Upper lobe of left lung (tissue), 4 donors: ENCODE measurements at regions not wholly inside any gene's neighbourhood (a gene's known extent, or its start where the extent isn't known, plus 50 kb on each side); places are given as distances from the start of the nearest gene placed in this dataset.

Source experiments
- CTCF ChIP-seq, 6 experiments: fragments of 450-650 bp in 4 of 6; fragments of 200-600 bp in 2 of 6; sonication (generic) in 2 of 6; IDR thresholded peaks; one replicate each; pipeline ENCODE4 v1.5.1; 2016 to 2019; ENCODE audit warnings: antibody characterized with exemption in 6 of 6
- EP300 ChIP-seq, 4 donors: sonication (generic); formaldehyde crosslinking; IDR thresholded peaks; one replicate each; pipeline ENCODE4 v1.5.1; 2017; ENCODE audit warnings: antibody characterized with exemption in 4 of 4, control low read depth in 2 of 4
- POLR2A ChIP-seq, 4 donors: fragments of 450-650 bp; IDR thresholded peaks; one replicate each; pipeline ENCODE4 v1.5.1; 2016 to 2017; ENCODE audit warnings: antibody characterized with exemption in 4 of 4, mild to moderate bottlenecking in 2 of 4

GRCh38 chr5:39500551-39501175 lies 75.9 kb upstream of the DAB2 start:
- TF ChIP-seq EP300 (IDR thresholded peaks at IDR 0.05) = no peak
- TF ChIP-seq CTCF (IDR thresholded peaks at IDR 0.05) = no peak
- no peak for TF ChIP-seq POLR2A (IDR thresholded peaks at IDR 0.05)
